ELF-1 (cell line): ENCODE measurements at regions not wholly inside any gene's neighbourhood (a gene's known extent, or its start where the extent isn't known, plus 50 kb on each side); places are given as distances from the start of the nearest gene placed in this dataset.

Experiments
- DNase-seq: peaks from one replicate; pipeline ENCODE4 v3.0.0-alpha.2; 2016; ENCODE audit warnings: low read depth, low spot score

DNA sequence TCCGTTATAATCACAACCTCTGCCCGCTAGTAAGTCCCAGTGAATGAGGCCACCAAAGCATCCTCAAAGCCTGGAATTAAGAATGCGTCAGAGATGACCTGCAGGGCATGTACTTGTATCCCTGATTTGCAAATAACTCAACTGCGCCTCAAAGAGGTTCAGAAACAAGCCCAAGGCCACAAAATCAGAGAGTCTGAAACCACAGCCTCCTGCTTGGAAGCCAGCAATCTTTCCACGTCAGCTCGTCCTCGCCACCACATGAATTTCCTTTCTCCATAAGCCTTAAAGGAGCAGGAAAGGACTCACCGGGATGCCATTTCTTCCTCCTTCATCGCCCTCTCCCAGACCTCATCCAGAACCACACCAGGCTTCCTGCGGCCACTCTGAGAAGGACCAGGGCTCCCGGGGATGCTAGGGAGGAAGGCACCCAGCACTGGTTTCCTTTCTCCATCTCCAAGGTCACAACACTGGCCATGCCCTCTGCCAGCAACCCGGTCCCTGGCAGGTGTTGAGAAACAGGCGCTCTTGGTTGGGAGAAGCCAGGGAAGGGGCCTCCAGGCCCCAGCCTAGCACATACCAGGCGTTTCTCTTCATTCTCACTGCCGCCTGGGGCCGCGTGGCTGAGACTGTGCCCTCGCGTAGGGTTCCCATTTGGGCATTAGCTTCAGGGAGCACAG lies 191.2 kb upstream of the DIO3 start:
- peak; percentile 27 for DNase-seq

DNA sequence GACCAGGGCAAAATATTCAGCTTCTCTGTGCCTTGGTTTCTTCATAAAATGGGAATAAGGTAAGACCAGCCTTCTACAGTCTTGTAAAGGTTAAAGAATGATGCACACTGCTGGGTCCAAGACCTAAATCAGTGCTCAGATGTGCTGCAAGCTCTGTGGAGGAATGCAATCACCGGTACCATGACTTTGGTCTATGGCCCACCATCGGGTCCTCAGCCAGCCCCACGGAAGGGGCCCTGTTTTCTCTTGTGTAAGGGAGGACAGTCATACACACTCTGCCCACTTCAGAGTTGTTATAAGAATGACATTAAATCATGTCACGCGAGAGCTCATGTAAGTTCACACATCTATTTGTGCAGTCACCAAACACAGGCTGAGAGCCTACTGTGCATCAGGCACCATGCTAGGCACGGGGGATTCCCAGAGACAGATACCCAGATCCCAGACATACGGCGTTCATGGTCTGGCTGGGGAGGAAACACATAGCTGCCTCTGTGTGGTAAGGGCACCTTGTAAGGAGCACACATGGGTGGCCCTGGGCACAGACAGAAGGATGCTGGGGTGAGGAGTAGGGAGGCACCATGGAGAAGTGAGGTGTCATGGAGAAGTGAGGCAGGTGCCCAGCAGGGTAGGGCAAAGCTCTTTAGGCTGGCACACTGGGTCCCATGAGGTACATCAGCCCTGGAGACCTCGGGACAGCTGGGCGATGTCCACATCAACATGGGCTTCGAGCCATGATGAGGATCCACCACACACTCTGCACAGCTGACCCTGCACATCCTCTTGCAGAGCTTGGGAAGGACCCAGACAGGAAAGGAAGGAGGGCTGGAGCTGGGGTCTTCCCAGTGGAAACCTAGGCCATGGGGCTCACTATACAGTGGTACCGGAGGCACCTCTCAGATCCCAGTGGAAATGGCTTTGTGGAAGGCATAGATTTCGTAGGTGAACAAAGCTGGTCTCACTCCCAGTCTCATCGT lies 190.4 kb upstream of the DIO3 start:
- DNase-seq = no peak

DNA sequence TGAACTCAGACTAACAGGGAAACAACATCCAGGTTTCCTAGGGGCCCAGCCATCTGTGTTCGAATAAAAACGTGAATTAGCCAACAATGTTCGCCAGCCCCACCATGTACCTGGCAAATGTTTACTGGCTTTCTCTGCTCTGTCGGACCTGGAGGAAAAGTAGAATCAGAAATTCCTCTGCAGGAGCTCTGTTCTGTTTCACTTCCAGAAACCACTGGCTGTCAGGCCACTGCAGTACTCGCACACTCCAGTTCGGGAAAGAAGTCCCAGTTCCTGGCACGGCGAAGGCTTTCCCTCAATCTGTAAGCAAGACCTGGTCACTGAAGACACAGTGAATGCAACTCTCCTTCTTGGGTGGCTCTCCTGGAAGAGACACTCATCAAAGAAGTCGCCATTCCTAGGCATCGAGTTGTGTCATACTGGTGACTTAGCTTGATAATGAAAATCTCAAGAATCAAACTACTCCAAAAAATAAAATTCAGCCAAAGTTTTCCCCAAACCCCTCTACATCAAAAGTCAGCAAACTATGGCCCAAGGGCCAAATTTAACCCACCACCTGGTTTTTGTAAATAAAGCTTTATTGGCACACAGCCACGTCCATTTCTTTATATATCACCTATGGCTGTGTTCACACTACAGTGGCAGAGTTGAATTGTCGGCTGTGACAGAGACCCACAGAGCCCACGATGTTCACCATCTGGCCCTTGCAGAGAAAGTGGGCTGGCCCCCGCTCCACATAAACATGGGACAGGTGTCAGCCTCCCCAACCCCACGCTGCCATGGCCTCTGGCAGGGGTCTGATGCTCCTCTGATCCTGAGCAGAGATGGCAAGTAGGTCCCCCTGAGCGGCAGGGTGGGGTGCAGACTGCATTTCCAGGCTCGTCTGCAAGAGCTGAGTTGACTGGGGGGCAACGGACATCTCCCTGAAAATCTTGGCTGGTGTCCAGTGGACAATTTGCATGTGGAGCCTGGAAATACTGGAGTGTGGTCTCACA lies 189.2 kb upstream of the DIO3 start:
- peak; percentile 29 for DNase-seq

DNA sequence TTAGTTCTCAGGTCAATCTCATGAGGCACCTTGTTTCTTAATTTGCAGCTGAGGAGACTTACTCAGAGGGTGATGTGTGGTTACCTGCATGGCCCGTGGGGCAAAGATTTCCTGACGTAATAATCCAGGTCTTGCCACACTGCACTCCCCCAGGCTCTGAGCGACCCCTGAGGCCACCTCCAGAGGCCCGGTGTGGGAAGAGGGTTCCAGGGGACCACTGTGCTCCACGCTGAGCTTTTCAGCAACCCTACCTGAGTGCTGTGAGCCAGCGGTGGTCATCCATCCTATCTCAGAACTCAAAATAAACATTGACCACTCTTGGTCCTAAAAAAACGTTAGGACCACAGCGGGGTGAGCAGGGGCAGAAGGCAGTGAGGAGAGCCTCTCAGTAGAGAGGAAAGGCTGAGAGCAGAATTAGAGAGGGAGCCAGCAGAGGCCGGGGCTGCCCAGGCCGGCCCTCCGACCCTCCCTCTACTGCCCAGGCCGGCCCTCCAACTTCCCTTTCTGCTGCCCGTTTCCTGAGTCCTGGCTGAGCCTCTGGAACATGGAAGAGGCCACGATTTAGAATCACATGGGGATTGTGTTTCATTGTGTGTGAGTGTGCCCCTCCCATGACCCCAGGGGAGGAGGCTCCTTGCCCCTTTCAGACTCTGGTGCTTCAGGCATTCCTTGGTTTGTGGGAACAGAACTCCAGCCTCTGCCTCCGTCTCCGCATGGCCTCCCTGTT lies 188.2 kb upstream of the DIO3 start:
- DNase-seq = peak; percentile 39

DNA sequence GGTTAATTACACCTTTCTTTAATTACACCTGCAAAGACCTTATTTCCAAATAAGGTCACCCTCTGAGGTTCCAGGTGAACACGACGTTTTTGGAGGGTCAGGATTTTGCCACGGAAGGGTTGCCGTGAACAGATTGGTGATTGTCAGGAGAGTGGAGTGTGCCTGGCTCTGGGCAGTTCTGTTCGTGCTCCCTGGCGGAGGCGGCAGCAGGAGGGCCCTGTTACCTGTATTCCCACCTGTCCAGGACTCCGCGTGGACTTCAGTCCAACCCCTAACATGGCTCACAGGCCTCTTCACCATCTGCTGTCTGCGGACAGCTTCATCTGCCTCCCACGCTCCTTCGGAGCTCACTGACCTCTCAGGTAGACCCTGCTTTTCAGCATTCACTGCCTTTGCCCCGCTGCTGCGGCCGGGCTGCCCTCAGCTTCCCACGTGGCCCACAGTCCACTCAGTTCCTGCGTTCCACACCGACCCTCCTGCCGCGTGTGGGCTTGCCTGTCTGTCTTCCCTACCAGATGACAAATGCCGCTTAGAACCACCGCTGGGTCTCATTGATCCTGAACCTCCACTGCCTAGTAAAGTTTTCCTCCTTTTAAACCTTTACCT lies 187.5 kb upstream of the DIO3 start:
- no peak for DNase-seq

DNA sequence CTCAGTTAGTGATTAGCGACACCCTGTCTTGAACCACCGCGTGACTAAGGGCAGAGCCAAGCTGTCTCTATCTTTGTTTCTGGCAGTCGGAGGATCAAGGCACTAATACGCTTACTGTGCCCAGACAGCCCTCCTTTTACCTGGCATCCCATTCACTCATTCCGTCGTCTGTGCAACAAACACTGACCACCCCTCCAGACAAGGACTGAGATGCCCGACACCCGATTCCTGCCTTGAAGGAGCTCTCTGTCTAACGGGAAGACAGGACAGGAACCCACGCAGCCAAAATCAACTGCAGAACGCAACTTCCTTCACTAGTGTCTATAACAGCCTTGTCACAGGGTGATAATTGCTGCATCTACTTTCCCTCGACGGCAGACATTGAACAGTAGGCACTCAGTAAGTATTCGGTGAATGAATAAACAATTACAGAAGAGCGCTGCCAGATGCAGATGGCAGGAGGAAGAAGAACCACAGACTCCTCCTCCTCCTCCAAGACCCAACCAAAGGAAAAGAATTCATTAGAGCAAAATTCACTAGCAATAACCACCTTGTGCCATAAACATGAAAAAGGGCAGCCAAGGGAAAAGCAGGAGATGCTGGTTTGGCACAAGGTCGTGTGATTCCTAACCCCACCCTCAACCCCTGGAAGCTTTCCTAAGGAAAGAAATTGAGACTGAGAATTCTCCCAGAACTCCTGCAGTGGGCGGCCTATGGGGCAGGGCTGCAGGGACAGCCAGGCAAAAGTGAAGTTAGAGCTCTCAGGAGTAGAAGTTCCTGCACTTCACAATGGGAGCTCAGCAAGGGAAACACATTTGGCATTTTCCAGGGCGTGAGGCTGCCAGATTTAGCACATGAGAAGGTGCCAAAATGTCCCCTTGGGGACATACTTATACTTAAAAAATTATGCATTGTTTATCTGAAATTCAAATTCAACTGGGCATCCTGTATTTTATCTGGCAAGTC lies 186.6 kb upstream of the DIO3 start:
- no peak for DNase-seq

DNA sequence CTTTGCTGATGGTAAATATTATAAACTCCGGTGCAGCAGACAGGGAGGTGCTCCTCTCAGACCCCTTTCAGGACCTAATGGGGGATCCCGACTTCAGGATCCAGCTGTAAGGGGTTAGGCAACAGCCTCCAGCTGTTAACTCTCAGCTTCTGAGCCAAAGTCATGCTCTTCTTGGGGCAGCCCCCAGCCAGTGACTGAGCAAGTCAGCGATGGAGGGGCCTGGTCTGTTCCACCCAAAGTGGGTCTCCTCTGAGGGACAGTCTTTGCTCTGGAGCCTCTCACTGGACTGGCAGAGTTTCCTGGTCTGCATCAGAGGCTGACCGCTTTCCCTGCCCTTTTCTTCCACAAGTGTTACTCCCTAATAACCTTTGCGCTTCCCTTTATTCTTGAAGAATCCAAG lies 184.2 kb upstream of the DIO3 start:
- no peak for DNase-seq

DNA sequence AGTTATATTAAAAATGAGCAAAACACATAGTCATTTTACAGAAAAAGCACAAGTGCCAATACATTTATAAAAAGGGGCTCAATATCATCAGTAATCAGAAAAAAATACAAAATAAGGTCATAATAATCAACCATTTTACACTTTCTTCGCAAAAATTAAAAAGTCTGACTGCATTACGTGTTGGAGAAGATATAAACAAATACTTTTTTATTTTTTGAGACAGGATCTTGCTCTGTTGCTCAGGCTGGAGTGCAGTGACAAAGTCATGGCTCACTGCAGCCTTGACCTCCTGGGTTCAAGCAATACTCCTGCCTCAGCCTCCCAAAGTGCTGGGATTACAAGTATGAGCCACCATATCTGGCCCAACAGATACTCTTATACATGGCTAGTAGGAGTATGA lies 181.5 kb upstream of the DIO3 start:
- no peak for DNase-seq

DNA sequence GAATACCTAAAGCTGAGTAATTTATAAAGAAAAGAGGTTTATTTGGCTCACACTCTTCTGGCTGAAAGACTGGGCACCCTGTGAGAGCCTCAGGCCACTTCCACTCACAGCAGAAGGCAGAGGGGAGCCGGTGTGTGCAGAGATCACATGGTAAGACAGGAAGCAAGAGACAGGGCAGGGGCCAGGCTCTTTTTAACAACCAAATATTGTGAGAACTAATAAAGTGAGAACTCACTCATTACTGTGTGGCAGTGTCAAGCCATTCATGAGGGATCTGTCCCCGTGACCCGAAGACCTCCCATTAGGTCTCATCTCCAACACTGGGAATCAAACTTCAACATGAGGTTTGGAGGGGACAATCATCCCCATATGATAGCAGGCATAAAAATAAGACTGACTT lies 180.8 kb upstream of the DIO3 start:
- DNase-seq = no peak

DNA sequence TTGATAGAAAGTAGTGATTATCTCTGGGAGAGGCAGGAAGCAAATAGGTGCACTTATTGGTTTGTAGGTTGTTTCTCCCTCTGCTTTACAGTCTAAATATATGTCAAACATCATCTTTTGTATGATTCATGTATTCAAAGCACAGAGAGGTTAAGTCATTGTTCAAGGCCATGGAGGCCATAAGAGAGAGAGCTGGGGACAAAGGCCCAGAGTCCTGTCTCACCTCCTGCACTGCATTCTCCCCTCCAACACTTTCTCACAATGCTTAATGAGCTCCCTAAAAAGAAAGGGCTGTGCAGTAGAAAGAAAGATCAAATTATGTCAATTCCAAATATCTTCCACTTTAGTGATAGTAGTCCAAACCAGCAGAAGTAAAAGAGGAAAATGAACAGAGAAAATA lies 180.4 kb upstream of the DIO3 start:
- DNase-seq = no peak

DNA sequence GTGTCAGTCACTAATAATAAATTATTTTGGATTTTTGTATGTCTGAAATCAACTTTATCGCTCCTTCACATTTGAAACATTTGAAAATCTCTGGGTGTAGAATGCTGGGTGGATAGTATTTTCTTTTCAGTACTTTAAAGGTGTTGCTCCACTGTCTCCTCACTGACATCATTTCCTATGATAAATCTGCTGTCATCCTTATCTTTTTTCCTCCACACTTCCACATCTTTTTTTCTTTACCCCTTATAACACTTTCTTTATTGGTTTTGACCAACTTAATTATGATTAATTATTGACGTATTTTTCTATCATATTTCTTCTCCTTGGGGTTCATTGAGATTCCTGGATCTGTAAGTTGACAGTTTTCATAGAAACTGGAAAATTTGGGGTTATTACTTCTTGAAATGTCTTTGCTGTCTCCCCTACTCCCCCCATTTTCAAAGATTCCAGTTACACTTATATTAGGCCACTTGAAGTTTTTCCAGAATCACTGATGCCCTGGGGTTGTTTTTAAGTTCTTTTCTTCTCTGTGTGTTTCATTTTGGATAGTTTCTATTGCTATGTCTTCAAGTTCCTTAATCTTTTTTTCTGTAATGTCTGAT lies 177.5 kb upstream of the DIO3 start:
- no peak for DNase-seq

DNA sequence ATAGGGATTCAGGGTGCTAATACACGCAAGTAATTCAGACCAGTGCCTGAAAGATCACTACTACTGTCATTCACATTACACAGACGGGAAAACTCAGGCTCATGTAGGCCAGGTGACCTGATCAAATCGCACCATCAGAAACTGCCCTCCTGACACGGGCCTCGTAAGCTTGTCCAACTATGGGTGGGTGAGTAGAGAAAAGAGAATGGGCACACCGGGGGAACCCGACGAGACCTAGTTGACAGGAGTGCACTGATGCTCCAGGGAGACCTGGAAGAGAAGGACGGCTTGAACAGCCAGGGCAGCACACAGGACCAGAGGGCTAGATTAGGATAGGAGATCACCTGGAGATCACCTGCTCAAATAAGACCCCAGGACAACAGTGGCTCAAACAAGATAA lies 166.9 kb upstream of the DIO3 start:
- DNase-seq = no peak

DNA sequence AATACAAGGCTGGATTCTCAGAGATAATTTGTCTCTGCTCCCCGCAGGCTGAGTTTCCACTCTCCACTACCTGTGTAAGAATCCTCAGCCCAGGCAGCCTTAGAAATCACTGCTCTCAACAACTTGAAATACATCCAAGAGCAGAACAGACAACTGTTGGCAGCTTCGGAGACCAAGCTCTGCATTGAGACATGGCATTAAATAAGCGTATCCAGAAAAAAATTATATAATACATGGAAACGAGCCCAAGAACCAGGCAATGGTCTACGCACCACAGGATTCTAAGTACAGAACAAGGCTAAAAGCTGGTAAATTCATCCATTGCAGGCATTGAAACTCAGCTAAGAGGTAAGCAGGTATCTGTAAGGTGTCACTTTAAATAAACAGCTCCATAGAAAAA lies 165.5 kb upstream of the DIO3 start:
- no peak for DNase-seq

DNA sequence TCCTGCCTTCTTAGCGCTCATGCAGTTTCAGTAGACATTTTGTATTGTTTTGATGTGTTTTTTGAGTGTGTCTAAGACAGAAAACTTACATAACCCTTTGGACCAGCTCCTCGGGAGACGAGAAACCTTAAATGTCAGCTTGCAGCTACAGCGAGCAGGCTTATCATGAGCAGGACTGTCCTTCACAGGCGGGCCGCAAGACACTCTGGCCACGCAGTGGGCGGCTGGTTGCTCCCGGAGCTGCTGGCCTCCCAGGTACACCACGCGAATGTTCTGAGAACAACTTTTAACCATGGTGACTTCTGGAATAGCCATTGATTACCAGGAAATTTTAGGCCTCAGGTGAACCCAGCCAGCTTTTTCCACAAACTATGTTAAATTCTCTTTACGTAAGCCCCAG lies 164.1 kb upstream of the DIO3 start:
- DNase-seq = no peak

DNA sequence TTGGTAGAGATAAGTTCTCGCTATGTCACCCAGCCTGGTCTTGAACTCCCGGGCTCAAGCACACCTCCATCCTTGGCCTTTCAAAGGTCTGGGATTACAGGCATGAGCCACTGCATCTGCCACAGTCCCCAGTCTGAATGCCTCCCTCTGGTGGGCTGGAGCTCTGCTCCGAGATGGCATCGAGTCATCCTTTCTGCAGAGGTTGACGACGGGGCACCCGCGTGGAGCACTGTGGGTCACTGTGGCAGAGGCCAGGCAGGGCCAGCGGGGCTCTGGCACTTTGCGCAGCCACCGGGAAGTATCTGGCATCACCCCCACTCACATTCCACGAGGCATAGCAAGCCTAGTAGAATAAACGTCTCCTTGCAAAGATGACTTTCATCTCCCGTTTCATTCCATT lies 163.3 kb upstream of the DIO3 start:
- no peak for DNase-seq

DNA sequence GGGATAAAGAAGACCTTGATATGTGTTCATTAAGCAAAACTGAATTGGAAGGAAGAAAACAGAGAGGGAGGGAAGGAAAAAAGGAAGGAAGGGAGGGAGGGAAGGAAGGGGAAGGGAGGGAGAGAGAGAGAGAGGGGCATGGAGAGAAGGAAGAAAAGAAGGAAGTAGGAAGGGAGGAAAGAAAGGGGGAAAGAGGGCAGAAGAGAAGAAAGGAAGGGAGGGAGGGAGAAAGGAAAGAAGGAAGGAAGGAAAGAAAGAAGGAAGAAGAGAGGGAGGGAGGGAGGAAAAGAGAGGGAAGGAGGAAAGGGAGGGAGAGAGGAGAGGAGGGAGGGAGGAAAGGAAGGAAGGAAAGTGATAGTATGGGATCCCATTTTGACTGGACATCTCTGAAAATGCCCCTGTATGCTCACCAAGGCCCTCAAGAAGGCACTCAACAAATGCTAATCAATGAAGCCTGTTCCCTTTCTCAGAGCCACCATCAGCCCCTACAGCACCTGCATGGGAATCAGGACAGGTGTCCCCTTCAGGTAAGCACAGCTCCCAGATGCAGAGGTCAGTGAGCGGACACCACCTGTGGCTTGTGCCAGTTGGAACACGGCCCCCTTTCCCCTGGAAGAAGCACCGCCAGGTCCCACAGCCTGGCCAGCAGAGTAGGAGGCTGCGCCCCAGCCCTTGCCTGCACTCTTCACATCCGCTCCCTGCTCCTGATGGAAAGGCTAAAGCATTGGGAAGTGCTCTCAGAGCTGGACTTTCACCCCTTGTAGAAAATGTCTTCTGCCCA lies 161.4 kb upstream of the DIO3 start:
- no peak for DNase-seq

DNA sequence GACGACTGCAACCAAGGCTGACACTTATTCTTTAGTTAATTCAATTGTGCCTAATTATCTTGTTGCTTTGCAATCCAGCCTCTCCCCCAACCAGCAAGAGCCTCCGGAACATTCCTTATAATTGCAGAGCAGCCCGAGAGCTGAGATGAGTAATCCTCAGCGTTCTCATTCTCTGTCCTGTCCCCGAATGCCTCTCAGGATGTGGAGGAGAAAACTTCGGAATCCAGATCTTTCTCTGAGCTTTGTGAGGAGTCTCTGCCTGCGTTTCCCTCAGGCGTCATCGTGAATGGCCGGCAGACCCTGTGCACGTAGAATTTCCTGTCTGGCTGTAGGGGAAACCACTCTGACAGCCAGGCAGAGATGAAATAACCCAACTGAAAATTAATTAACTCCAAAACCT lies 160.5 kb upstream of the DIO3 start:
- DNase-seq = peak; percentile 14

DNA sequence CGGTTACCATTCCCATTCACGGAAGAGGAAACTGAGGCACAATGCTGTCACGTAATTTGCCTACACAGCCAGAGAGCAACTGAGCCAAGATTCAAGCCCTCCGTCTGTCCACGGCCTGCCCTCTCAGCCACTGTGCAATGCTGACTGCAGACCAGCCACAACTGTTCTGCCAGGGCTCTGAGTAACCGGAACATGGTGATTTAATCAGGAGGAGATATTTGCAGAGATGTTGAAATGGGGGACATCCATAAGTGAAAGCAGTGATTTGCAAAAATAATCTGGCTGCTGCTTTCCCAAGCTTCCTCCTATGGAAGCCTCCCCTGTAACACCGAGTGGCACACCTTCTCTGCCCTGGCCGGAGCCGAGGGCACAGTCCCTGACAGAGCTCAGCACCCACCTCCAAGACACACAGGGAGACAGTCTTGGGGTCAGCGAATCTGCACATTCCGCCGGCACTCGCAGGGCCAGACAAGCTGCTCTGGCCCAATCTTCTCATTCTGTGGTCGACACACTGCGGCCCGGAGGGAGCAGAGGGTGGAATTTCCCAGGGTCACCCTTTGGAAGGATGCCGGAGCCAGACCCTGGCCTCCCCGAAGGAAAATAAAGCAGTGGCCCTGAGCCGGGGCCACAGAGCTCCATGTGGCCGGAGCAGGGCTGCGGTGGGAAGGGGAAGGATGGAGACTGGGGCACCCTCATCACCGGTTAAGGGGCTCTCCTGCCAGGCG lies 158.2 kb upstream of the DIO3 start:
- no peak for DNase-seq
